SU-DHL-6 (cell line): ENCODE measurements at regions not wholly inside any gene's neighbourhood (a gene's known extent, or its start where the extent isn't known, plus 50 kb on each side); places are given as distances from the start of the nearest gene placed in this dataset.

Experiments used
- CTCF ChIP-seq: fragments of 200-600 bp; sonication (generic); IDR thresholded peaks from one replicate; pipeline ENCODE4 v1.5.1; 2017; ENCODE audit warnings: antibody characterized with exemption, mild to moderate bottlenecking, low read length, moderate library complexity; ENCODE audit not compliant: insufficient read depth, poor library complexity, severe bottlenecking
- EZH2phosphoT487 ChIP-seq: fragments of 200-600 bp; sonication (generic), shearing (Covaris generic); conservative IDR thresholded peaks from 2 replicates; pipeline ENCODE4 v1.6.1; 2018; ENCODE audit warnings: mild to moderate bottlenecking, antibody characterized with exemption, low read length, moderate library complexity, mixed read lengths

DNA sequence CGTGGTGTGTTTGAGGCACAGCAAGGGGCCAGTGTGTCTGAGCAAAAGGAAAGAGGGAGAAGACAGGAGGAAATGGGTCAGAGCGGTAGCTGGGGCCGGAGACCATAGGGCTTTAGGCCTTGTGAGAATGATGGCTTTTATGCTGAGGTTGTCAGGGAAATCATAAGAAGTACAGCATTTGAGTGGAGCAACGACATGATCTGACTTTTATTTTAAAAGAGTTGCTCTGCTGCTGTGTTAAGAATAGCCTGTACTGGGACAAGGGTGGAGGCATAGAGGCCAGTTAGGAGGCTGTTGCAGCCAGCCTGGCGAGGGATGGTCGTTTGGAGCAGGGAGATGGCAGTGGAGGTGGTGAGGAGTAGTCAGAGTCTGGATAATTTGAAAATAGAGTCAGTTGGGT, 174.3 kb downstream of the SNX10 start:
- TF ChIP-seq CTCF: no peak
- TF ChIP-seq EZH2phosphoT487: no peak
